NB4 (cell line): ENCODE measurements at regions not wholly inside any gene's neighbourhood (a gene's known extent, or its start where the extent isn't known, plus 50 kb on each side); places are given as distances from the start of the nearest gene placed in this dataset.

Experiments used
- MYC ChIP-seq: IDR thresholded peaks from 2 replicates; pipeline ENCODE4 v1.6.1; 2011; ENCODE audit warnings: low read depth, low read length
- TF ChIP-seq, protein P1 (sequence below): IDR thresholded peaks from one replicate; pipeline ENCODE4 v1.5.1; 2012; ENCODE audit warnings: low read depth, low read length

- TF ChIP-seq MYC = no peak
- TF ChIP-seq, protein P1, sequence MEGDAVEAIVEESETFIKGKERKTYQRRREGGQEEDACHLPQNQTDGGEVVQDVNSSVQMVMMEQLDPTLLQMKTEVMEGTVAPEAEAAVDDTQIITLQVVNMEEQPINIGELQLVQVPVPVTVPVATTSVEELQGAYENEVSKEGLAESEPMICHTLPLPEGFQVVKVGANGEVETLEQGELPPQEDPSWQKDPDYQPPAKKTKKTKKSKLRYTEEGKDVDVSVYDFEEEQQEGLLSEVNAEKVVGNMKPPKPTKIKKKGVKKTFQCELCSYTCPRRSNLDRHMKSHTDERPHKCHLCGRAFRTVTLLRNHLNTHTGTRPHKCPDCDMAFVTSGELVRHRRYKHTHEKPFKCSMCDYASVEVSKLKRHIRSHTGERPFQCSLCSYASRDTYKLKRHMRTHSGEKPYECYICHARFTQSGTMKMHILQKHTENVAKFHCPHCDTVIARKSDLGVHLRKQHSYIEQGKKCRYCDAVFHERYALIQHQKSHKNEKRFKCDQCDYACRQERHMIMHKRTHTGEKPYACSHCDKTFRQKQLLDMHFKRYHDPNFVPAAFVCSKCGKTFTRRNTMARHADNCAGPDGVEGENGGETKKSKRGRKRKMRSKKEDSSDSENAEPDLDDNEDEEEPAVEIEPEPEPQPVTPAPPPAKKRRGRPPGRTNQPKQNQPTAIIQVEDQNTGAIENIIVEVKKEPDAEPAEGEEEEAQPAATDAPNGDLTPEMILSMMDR = no peak
These were observed 552.7 kb upstream of the TENM3 start for GRCh38 chr4:181690498-181690897.
